HG02571 (cell line): ENCODE measurements at regions not wholly inside any gene's neighbourhood (a gene's known extent, or its start where the extent isn't known, plus 50 kb on each side); places are given as distances from the start of the nearest gene placed in this dataset.
A peak's percentile ranks its signal among the peaks of the same experiment; 100 is the strongest.
"Not testable (repeated sequence)": the region's sequence is repeated elsewhere in the genome, so short reads cannot be mapped to it uniquely, and the experiment has no call there.

Source experiments
- ATAC-seq: cut with Tn5 transposase; IDR thresholded peaks from one replicate; pipeline ENCODE4 v1.9.1; 2021; ENCODE audit warnings: mild to moderate bottlenecking, moderate library complexity; ENCODE audit not compliant: unreplicated experiment

- no peak for ATAC-seq
Observed at GRCh38 chr20:22690616-22691179, 106.3 kb upstream of the FOXA2 start.

- ATAC-seq = peak; percentile 83
Observed at GRCh38 chr20:22691369-22692118, 107.2 kb upstream of the FOXA2 start.

GRCh38 chr20:22692119-22692475 lies 107.7 kb upstream of the FOXA2 start:
- ATAC-seq = no peak

GRCh38 chr20:22692620-22693019 lies 108.2 kb upstream of the FOXA2 start:
- ATAC-seq = not testable (repeated sequence)

DNA sequence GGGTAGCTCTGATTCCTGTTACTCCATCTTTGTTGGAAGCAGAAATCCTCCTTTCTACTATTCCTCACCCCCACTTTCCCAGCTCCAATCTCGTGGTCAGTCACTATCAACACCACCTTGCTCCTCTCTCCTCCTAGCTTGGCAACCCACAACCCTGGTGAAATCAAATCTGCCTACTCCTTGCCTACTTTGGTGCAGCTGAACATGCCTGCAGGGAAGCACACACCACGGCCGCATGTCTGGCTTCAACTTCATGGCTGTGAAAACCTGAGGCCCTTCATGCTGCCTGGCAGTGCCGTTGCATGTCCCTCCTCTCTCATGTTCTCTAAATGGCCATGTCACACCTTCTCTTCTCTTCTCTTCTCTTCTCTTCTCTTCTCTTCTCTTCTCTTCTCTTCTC lies 112.4 kb upstream of the FOXA2 start:
- ATAC-seq = no peak

DNA sequence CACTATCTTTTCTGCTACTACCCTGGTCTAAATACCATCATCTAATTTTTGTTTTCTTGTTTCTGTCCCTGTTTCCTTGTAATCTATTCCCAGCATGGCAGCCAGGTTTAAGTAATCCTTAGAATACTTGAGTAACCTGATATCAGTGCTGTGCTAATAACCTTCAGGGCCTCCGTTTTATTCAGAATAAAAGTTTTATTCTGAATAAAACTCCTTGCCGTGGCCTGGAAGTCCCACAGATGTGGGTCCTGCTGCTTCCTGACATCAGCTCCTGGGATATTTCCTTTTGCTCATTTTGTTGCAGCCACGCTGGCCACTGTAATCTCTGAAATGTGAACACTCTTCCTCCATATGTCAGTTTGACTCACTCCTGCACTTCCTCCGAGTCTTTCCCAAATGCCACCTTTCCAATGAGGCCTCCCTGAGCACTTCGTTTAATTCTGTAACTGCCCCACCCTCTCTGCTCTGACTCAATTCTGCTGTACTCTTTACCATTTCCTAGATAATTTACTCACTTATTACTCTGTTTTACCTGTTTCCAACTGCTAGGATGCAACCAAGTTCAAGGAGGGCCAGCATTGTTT lies 114.0 kb upstream of the FOXA2 start:
- no peak for ATAC-seq

DNA sequence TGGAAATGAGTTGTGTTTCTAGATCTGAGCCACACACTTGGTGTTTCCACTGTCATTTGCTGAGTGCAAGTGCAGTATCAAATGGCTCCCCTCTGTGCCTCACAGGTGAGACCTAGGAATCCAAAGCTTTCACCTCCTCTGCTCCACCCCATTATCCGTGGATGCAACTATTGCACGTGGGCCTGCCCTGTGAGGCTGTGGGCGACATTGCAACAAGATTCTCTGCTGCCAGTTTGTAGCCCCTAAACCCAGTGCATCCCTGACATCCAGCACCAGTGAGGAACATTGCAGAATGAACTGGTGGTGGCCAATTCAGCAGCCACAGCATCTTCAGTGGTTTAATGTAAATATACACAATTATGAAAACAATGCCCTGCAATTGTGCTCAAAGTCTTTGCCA lies 115.0 kb upstream of the FOXA2 start:
- ATAC-seq = no peak

DNA sequence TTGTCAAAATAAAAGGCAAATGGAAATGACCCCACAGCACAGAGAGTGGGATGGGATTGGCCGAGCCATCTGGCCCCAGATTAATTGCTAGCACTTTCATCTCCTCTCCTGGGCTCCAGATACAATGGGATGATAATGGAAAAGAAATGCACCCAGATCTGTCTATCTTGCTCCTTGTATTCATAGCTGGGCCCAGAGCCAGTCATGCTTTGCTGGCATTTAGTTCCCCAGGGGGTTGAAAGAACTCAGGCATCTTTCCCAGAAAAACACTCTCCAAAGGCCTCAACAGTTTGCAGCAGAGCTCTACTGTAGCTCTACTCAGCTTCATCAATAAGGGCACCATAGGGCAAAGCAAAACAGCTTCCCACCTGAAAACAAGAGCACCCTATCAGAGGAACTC lies 116.0 kb upstream of the FOXA2 start:
- no peak for ATAC-seq

DNA sequence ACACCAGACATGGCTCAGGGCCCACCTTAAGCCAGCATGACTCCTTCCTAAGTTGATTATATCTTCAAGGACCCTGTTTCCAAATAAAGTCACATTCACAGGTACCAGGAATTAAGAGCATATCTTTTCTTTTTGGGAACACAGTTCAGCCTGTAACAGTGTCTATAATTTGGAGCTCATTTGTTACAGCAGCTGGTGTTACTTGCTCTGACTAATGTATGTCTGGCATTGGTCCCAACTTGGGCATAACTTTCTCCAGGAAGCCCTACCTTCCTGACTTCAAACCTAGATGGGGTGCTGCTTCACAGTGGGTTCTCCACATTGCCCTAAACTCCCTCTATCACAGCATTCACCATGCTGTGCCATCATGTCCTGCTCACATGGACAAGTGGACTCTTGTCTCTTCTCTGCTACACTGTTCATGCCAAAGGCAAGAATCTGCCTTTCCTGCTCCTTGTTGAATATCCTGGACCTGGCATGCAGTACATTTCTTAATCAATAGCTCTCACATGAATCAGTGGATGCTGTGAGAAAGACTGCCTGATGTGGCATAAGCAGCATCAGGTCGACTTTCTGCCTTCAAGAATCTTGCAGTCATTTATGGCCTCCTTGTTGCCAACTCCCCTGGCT lies 117.4 kb upstream of the FOXA2 start:
- ATAC-seq = no peak

DNA sequence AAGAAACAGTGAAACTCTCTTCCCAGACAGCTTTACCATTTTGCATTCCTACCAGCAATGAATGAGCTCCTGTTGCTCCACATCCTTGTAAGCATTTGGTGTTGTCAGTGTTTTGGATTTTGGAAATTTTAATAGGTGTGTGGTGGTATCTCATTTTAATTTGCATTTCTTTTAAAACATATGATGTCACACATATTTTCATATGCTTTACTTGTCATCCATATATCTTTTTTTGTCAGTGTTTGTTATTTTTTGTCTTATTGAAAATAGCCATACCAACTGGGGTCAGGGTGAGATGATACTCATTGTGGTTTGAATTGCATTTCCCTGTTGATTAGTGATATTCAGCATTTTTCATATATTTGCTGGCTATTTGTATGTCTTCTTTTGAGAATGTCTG lies 119.5 kb upstream of the FOXA2 start:
- no peak for ATAC-seq

GRCh38 chr20:22711971-22712755 lies 127.8 kb upstream of the FOXA2 start:
- ATAC-seq = no peak

DNA sequence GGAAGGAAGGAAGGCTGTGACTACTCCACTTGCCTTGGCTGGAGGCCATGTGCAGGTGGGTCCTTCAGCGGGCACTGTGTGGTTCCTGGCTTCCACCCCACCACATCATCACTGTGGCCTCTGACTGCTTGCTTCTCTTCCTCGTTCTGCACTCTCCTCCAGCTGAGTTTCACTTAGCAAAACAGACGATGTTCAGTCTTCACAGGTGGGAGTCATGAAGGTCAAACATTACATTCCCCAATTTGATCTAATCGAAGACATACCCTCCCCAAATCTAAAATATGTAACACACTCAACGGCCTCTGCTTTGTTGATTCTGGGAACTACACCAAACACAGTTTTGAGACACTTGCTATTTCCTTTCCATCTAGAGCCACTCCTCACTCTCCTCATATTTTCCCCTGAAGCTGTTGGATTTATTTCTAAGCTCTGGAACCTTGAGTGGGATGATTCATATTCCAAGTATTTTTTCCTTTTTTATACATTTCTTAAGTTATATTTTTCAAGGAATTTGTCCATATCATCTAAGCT lies 132.5 kb upstream of the FOXA2 start:
- ATAC-seq = no peak

DNA sequence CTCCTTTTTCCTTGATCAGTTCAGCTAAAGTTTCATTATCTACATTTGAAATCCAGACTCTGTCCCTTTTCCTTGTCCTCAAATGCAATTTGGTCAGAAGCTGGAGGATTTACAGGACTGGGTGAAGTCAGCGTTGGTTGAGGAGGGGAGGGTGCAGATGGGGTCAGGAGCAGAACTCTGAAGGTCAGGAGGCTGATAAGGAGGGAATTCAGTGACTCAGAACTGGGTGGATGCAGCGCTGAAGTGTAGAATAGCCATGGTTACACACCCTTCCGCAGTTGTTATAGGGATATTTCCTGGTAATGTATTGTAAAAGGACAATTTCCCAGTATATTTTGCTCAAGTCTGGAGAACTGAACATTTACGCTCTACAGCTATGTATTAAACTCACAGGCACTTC lies 133.1 kb upstream of the FOXA2 start:
- no peak for ATAC-seq

GRCh38 chr20:22719167-22719591 lies 134.8 kb upstream of the FOXA2 start:
- no peak for ATAC-seq

- ATAC-seq = no peak
Observed at GRCh38 chr20:22720206-22720605, 135.8 kb upstream of the FOXA2 start.

DNA sequence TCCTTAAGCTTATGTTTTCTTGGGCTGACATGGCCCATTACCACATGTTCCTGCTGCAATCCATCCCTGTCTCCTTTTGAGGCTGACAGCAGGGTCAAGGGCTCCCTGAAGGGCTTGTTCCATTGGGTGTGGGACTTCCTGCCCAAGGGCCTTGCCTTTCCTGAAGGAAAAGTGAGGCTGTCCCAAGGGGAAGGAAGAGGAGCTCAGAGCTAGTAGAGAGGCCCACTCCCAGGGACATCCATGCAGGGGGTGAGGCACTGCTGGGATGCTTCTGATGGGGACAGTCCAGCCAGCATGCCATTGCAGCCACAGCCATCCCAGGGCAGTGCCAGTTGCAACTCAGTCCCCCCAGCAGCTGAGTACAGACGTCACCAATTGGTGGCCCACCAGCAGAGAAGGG lies 138.4 kb upstream of the FOXA2 start:
- ATAC-seq = no peak

GRCh38 chr20:22723659-22724058 lies 139.3 kb upstream of the FOXA2 start:
- ATAC-seq = no peak

DNA sequence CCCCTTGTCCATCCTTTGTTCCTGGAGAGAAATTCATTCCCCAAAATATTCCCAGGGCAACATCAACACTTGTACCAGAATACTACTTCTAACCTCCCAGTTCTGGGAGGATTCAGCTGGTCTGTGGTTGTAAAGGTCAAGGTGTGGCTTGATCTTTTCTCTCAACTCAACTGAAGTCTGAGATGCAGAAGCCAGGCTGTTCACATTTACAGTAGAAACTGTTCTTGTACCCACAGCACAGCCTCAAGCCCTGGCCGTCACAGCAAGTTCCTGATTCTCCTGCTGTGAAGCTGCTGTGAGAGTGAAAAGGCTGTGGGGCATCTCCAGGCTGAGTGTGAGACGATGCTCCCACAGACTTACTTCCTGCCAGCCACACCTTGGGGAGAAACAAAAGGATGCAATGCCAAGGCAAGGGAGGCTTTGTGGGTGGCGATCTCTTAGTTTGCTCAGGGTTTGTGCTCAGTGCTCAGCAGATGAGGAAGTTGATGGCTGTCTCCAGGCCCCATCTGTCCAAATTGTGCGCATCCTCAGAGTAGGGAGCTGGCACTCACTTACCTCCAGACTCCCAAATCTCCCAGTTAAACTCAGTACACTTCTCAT lies 143.9 kb upstream of the FOXA2 start:
- ATAC-seq = no peak

DNA sequence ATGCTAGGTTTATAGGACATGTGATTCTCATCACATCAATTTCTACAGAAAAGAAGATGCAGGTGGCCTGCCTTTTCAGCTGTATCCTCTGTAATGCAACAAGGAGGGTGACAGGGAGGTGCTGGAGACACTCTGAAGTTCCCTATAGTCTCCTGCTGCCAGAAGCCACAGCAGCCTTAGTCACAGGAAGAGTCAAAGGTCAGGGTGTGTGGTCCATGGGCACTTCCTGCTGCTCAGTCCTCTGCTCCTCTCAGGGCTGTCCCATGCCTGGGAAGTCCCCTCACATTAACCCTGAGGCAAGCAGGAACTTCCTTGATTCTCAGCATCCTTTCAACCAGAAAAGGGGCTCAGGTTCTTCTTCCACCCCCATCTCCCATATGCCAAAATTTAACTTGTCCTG lies 144.8 kb upstream of the FOXA2 start:
- ATAC-seq = no peak

GRCh38 chr20:22729616-22730236 lies 145.4 kb upstream of the FOXA2 start:
- no peak for ATAC-seq
